NT2/D1 (cell line): ENCODE measurements at regions not wholly inside any gene's neighbourhood (a gene's known extent, or its start where the extent isn't known, plus 50 kb on each side); places are given as distances from the start of the nearest gene placed in this dataset.

Source experiments
- DNase-seq: peaks from one replicate; pipeline ENCODE4 v3.0.0-alpha.2; 2011; ENCODE audit warnings: low read depth, low spot score
- H3K27me3 ChIP-seq: 2 replicates; pipeline ENCODE4 v1.6.0; 2011; ENCODE audit warnings: mild to moderate bottlenecking; ENCODE audit not compliant: insufficient read length, insufficient read depth
- H3K36me3 ChIP-seq: 2 replicates; pipeline ENCODE4 v1.6.1; 2011; ENCODE audit warnings: mild to moderate bottlenecking, low read length, mixed read lengths; ENCODE audit not compliant: insufficient read depth, insufficient read length
- H3K4me1 ChIP-seq: 2 replicates; pipeline ENCODE4 v1.5.1; 2011; ENCODE audit not compliant: insufficient read depth, insufficient read length
- H3K4me3 ChIP-seq: 2 replicates; pipeline ENCODE4 v1.5.1; 2011; ENCODE audit warnings: low read depth; ENCODE audit not compliant: insufficient read length
- H3K9ac ChIP-seq: 2 replicates; pipeline ENCODE4 v1.6.0; 2011; ENCODE audit warnings: low read depth; ENCODE audit not compliant: insufficient read length
- H3K9me3 ChIP-seq: 2 replicates; pipeline ENCODE4 v1.5.1; 2011; ENCODE audit warnings: mild to moderate bottlenecking, low read length; ENCODE audit not compliant: insufficient read depth
- SUZ12 ChIP-seq: IDR thresholded peaks from 2 replicates; pipeline ENCODE4 v1.6.1; 2011; ENCODE audit not compliant: insufficient read length, insufficient read depth; ENCODE audit errors: extremely low read depth
- YY1 ChIP-seq: IDR thresholded peaks from 2 replicates; pipeline ENCODE4 v1.6.1; 2011; ENCODE audit not compliant: insufficient read length, insufficient read depth
- ZNF274 ChIP-seq: IDR thresholded peaks from 2 replicates; pipeline ENCODE4 v1.6.1; 2011; ENCODE audit warnings: mild to moderate bottlenecking, low read depth, low read length

- no peaks in the 10 kb centered on the region for H3K36me3 ChIP-seq
- no peaks in the 10 kb centered on the region for H3K27me3 ChIP-seq
- H3K4me1 ChIP-seq, result no peaks in the 10 kb centered on the region
- no peaks in the 10 kb centered on the region for H3K9me3 ChIP-seq
- no peak for TF ChIP-seq YY1
- TF ChIP-seq SUZ12, result no peak
- no peak for TF ChIP-seq ZNF274
- H3K4me3 ChIP-seq, result no peak overlapping the region
- H3K9ac ChIP-seq, result no peak overlapping the region
- DNase-seq, result no peak
These were observed 646.8 kb upstream of the IGFBP3 start for GRCh38 chr7:46567858-46568257.

DNA sequence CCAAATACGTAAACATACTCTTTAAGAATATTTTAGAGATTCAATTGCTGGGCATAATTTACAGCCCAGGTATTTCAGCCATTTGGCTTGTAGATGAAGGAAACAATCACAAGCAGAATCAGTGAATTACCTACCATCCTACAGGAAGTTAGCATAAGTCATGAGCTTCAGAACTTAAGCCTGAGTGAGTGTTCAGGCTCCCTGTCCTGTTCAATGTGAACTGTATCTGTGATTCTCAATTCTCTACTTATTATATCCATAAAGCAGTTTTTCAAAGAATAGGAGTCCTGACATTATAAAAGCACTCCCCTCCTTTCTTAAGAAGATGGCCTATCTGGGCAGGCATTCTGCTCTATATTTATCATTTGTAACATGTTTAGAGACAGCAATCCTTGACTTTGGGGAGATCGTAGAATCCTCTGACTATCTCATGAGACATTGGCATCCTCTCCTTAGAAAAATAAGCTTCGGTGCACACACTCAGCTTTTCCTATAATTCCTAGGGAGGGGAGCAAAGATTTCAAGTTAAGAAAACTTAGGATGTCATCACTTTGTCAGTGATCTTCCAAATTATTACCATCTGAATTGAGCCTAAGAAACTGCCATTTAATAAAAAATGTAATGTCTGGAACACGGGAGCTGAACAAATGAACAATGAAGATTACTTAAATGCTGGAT lies 645.2 kb upstream of the IGFBP3 start:
- Histone ChIP-seq H3K4me1 (no peaks in the 10 kb centered on the region), H3K4me3 (no peak overlapping the region), H3K36me3 (no peaks in the 10 kb centered on the region), H3K9ac (no peak overlapping the region), H3K9me3 (no peaks in the 10 kb centered on the region), H3K27me3 (no peaks in the 10 kb centered on the region)
- DNase-seq, result no peak
- TF ChIP-seq YY1, result no peak
- no peak for TF ChIP-seq SUZ12
- no peak for TF ChIP-seq ZNF274

DNA sequence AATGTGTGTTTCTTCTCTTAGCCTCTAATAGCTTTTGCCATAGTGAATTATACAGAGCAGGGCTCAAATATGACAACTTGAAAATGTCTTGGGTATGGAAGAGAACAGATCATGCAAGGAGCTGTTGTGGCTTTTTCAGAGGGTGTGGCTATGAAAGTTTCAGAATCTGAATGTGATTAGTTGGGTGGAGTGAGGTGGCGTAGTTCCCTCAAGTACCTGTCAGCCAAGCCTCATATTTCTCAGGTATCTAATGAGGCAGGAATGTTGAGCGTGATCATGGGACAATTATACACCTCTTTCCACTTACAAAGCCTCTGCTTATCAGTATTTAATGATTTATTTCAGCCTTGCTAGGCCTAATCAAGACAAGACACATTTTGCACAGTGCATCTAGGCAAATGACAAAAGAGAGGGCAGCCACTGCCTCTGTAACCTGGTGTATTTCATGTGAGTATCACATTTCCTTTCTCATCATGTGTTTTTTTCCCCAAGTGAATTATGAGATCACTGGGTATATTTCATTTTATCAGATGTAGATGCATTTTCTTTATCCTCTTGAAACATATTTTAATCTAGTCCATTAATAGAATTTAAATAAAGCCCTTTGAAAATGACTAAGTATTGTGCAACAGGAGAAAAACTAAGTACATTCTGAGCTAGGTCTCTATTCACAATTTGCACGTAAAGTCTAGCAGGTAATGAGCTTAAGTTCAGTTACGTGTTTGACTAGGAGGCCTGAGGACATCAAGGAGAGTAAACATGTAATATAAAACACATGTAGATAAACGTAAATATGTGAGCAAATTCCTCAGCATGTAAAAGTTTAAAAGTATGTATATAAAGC lies 644.4 kb upstream of the IGFBP3 start:
- no peak for TF ChIP-seq YY1
- TF ChIP-seq ZNF274, result no peak
- TF ChIP-seq SUZ12, result no peak
- Histone ChIP-seq H3K9me3 (no peaks in the 10 kb centered on the region), H3K9ac (no peak overlapping the region), H3K27me3 (no peaks in the 10 kb centered on the region), H3K4me1 (no peaks in the 10 kb centered on the region), H3K36me3 (no peaks in the 10 kb centered on the region), H3K4me3 (no peak overlapping the region)
- DNase-seq, result no peak

- H3K36me3 ChIP-seq, result no peaks in the 10 kb centered on the region
- H3K9me3 ChIP-seq, result no peaks in the 10 kb centered on the region
- no peaks in the 10 kb centered on the region for H3K4me1 ChIP-seq
- no peak overlapping the region for H3K9ac ChIP-seq
- DNase-seq, result no peak
- TF ChIP-seq YY1 (no peak), SUZ12 (no peak)
- H3K27me3 ChIP-seq, result no peaks in the 10 kb centered on the region
- no peak overlapping the region for H3K4me3 ChIP-seq
These were observed 638.2 kb upstream of the IGFBP3 start for GRCh38 chr7:46559194-46559832.

- TF ChIP-seq ZNF274 (no peak), SUZ12 (no peak), YY1 (no peak)
- no peak overlapping the region for H3K4me3 ChIP-seq
- no peak overlapping the region for H3K9ac ChIP-seq
- no peaks in the 10 kb centered on the region for H3K27me3 ChIP-seq
- no peaks in the 10 kb centered on the region for H3K4me1 ChIP-seq
- no peaks in the 10 kb centered on the region for H3K36me3 ChIP-seq
- no peak for DNase-seq
- no peaks in the 10 kb centered on the region for H3K9me3 ChIP-seq
These were observed 637.6 kb upstream of the IGFBP3 start for GRCh38 chr7:46558482-46559193.

GRCh38 chr7:46557781-46558180 lies 636.7 kb upstream of the IGFBP3 start:
- no peak for TF ChIP-seq YY1
- no peak for TF ChIP-seq SUZ12
- no peak for TF ChIP-seq ZNF274
- H3K9me3 ChIP-seq, result no peaks in the 10 kb centered on the region
- no peak overlapping the region for H3K4me3 ChIP-seq
- H3K36me3 ChIP-seq, result no peaks in the 10 kb centered on the region
- no peak overlapping the region for H3K9ac ChIP-seq
- no peaks in the 10 kb centered on the region for H3K4me1 ChIP-seq
- no peaks in the 10 kb centered on the region for H3K27me3 ChIP-seq
- DNase-seq, result no peak

GRCh38 chr7:46557295-46557711 lies 636.2 kb upstream of the IGFBP3 start:
- DNase-seq, result no peak
- Histone ChIP-seq H3K9me3 (no peaks in the 10 kb centered on the region), H3K36me3 (no peaks in the 10 kb centered on the region), H3K27me3 (no peaks in the 10 kb centered on the region), H3K4me1 (no peaks in the 10 kb centered on the region), H3K9ac (no peak overlapping the region), H3K4me3 (no peak overlapping the region)
- TF ChIP-seq SUZ12 (no peak), ZNF274 (no peak), YY1 (no peak)
